HepG2 (cell line): ENCODE measurements at regions not wholly inside any gene's neighbourhood (a gene's known extent, or its start where the extent isn't known, plus 50 kb on each side); places are given as distances from the start of the nearest gene placed in this dataset.

Experiments used
- CSRNP2 ChIP-seq: sonication (generic); formaldehyde crosslinking; conservative IDR thresholded peaks from 2 replicates; pipeline ENCODE4 v1.8.0; 2022; ENCODE audit warnings: low read depth, missing genetic modification reagents
- HCFC1 ChIP-seq: fragments of 150-350 bp; IDR thresholded peaks from 2 replicates; pipeline ENCODE4 v1.6.1; 2014; ENCODE audit warnings: low read depth, low read length
- PRDM10 ChIP-seq: sonication (generic); formaldehyde crosslinking; IDR thresholded peaks from 2 replicates; pipeline ENCODE4 v1.4.0; 2020; ENCODE audit warnings: low read depth, missing genetic modification reagents
- SP4 ChIP-seq: sonication (generic); formaldehyde crosslinking; IDR thresholded peaks from 2 replicates; pipeline ENCODE4 v1.8.1; 2023; ENCODE audit warnings: mild to moderate bottlenecking, missing genetic modification reagents
- TIGD3 ChIP-seq: sonication (generic); formaldehyde crosslinking; IDR thresholded peaks from 2 replicates; pipeline ENCODE4 v1.5.1; 2020; ENCODE audit warnings: mild to moderate bottlenecking, missing genetic modification reagents, borderline replicate concordance
- ZFP41 ChIP-seq: sonication (generic); formaldehyde crosslinking; IDR thresholded peaks from 2 replicates; pipeline ENCODE4 v1.4.0; 2020; ENCODE audit warnings: mild to moderate bottlenecking, missing genetic modification reagents, borderline replicate concordance
- ZNF660 ChIP-seq: sonication (generic); formaldehyde crosslinking; IDR thresholded peaks from 2 replicates; pipeline ENCODE4 v1.5.1; 2020; ENCODE audit warnings: mild to moderate bottlenecking, low read depth, missing genetic modification reagents, borderline replicate concordance
- ZNF747 ChIP-seq: sonication (generic); formaldehyde crosslinking; IDR thresholded peaks from 2 replicates; pipeline ENCODE4 v1.8.1; 2023; ENCODE audit warnings: missing genetic modification reagents, mild to moderate bottlenecking, borderline replicate concordance

- TF ChIP-seq PRDM10 (no peak), TIGD3 (CRISPR knock-in tag) (no peak), SP4 (CRISPR knock-in tag) (no peak), ZFP41 (no peak), HCFC1 (no peak), ZNF747 (no peak), ZNF660 (no peak), CSRNP2 (CRISPR knock-in tag) (no peak)
Observed at GRCh38 chr2:162925595-162925994, 87.0 kb upstream of the KCNH7 start (continued).
